Spleen (tissue), 7 donors: ENCODE measurements at regions not wholly inside any gene's neighbourhood (a gene's known extent, or its start where the extent isn't known, plus 50 kb on each side); places are given as distances from the start of the nearest gene placed in this dataset.

ENCODE experiments used
- CTCF ChIP-seq, 11 experiments: fragments of 200-600 bp in 7 of 11; fragments of 450-650 bp in 4 of 11; sonication (generic) in 4 of 11; IDR thresholded peaks in 8 of 11; conservative IDR thresholded peaks in 3 of 11; 1 replicate in 7 of 11; 2 replicates in 4 of 11; pipeline versions ENCODE4 v1.4.0 to v1.8.0; 2016 to 2021; ENCODE audit warnings: antibody characterized with exemption in 11 of 11, inconsistent platforms in 4 of 11, mild to moderate bottlenecking in 1 of 11
- POLR2A ChIP-seq, 3 donors: fragments of 450-650 bp; IDR thresholded peaks; one replicate each; pipeline ENCODE4 v1.5.1; 2017; ENCODE audit warnings: antibody characterized with exemption in 3 of 3, mild to moderate bottlenecking in 1 of 3
- POLR2AphosphoS5 ChIP-seq, 3 donors: sonication (generic); formaldehyde crosslinking; IDR thresholded peaks; one replicate each; pipeline ENCODE4 v1.5.1; 2017; ENCODE audit warnings: antibody characterized with exemption in 3 of 3
- donor health status: DM: no; HTN: no; CAD: no; lungs with moderate emphysema.
- donor health status: DM: no; HTN: no; CAD: no.
- donor health status: DM: no; HTN: no; CAD: no.

- TF ChIP-seq CTCF (IDR thresholded peaks at IDR 0.05 in 8 of 11, conservative IDR thresholded peaks at IDR 0.05 in 3 of 11) (no peak), POLR2AphosphoS5 (IDR thresholded peaks at IDR 0.05) (no peak), POLR2A (IDR thresholded peaks at IDR 0.05) (no peak)
Observed at GRCh38 chr4:182978152-182978827, 61.1 kb upstream of the DCTD start.
